Calu3 (cell line): ENCODE measurements at regions not wholly inside any gene's neighbourhood (a gene's known extent, or its start where the extent isn't known, plus 50 kb on each side); places are given as distances from the start of the nearest gene placed in this dataset.

ENCODE experiments used
- BruUV-seq: library from RNA; stranded (reverse); fragments of 400-500 nt; replicated peaks from 2 replicates; lab custom pipeline; 2021; lab: Mats Ljungman, UMichigan
- CTCF ChIA-PET: fragments of 300-600 bp; sonication (Branson Sonifier 250); formaldehyde crosslinking; loops from one replicate; lab custom pipeline; 2022; ENCODE audit warnings: antibody characterized with exemption; lab: Charles Lee
- DNase-seq: peaks from one replicate; pipeline ENCODE4 v3.0.0; 2022
- H3K27ac Mint-ChIP-seq: one replicate; pipeline ENCODE4 v1.8.0; 2022; ENCODE audit warnings: mixed read lengths; ENCODE audit not compliant: unreplicated experiment
- H3K27me3 Mint-ChIP-seq: one replicate; pipeline ENCODE4 v1.8.0; 2022; ENCODE audit warnings: mixed read lengths; ENCODE audit not compliant: unreplicated experiment
- H3K36me3 Mint-ChIP-seq: one replicate; pipeline ENCODE4 v1.8.0; 2022; ENCODE audit warnings: mild to moderate bottlenecking, moderate library complexity, mixed read lengths; ENCODE audit not compliant: insufficient read depth, unreplicated experiment
- H3K4me1 Mint-ChIP-seq: one replicate; pipeline ENCODE4 v1.8.0; 2022; ENCODE audit warnings: mild to moderate bottlenecking, low read depth, mixed read lengths; ENCODE audit not compliant: unreplicated experiment
- H3K4me3 Mint-ChIP-seq: one replicate; pipeline ENCODE4 v1.8.0; 2022; ENCODE audit warnings: mild to moderate bottlenecking, low read depth, moderate library complexity, mixed read lengths; ENCODE audit not compliant: unreplicated experiment
- H3K9me3 Mint-ChIP-seq: one replicate; pipeline ENCODE4 v1.8.0; 2022; ENCODE audit warnings: low read depth, mixed read lengths; ENCODE audit not compliant: unreplicated experiment
- intact Hi-C: fragments of 100-400 bp; cut with micrococcal nuclease; formaldehyde crosslinking; loops from one replicate; pipeline ENCODE4 v1.10.0; 2022; ENCODE audit not compliant: unreplicated experiment
- TF ChIP-seq, protein P1 (sequence below): fragments of 200-600 bp; IDR thresholded peaks from one replicate; pipeline ENCODE4 v1.8.0; 2022; ENCODE audit warnings: antibody characterized with exemption; ENCODE audit not compliant: unreplicated experiment

DNA sequence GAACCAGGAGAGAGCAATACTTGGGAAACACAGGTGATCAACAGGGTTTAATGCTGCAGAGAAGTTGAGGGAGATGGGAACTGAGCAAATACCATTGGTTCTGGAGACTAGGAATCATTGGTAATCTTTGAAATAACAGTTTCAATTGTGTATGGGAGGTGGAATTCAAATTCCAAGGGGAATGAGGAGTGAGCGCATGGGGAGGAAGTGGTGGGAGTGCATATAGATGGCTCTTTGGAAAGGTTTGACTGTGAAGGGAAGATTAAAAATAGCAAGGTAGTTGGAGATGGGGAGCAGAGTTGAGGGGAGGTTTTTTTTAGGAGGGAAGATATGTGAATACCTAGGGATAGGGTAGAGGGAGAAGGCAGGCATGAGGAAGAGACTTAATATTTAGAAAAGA is 51.1 kb upstream of the ROPN1 start:
- DNase-seq: no peak
- no peaks in the 10 kb centered on the region for H3K36me3 Mint-ChIP-seq
- H3K4me1 Mint-ChIP-seq: no peaks in the 10 kb centered on the region
- TF ChIP-seq, protein P1, sequence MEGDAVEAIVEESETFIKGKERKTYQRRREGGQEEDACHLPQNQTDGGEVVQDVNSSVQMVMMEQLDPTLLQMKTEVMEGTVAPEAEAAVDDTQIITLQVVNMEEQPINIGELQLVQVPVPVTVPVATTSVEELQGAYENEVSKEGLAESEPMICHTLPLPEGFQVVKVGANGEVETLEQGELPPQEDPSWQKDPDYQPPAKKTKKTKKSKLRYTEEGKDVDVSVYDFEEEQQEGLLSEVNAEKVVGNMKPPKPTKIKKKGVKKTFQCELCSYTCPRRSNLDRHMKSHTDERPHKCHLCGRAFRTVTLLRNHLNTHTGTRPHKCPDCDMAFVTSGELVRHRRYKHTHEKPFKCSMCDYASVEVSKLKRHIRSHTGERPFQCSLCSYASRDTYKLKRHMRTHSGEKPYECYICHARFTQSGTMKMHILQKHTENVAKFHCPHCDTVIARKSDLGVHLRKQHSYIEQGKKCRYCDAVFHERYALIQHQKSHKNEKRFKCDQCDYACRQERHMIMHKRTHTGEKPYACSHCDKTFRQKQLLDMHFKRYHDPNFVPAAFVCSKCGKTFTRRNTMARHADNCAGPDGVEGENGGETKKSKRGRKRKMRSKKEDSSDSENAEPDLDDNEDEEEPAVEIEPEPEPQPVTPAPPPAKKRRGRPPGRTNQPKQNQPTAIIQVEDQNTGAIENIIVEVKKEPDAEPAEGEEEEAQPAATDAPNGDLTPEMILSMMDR: no peak
- no peak overlapping the region for H3K4me3 Mint-ChIP-seq
- H3K27me3 Mint-ChIP-seq: no peaks in the 10 kb centered on the region
- no peak overlapping the region for H3K27ac Mint-ChIP-seq
- H3K9me3 Mint-ChIP-seq: no peaks in the 10 kb centered on the region
- CTCF ChIA-PET: interaction anchor here (0.6 kb wide), 1 partner anchor 1270 kb away, joined by 3 read pairs; no protein-coding TSS in a partner anchor
- no TSS peak for BruUV-seq
- intact Hi-C loops: no loop called here

DNA sequence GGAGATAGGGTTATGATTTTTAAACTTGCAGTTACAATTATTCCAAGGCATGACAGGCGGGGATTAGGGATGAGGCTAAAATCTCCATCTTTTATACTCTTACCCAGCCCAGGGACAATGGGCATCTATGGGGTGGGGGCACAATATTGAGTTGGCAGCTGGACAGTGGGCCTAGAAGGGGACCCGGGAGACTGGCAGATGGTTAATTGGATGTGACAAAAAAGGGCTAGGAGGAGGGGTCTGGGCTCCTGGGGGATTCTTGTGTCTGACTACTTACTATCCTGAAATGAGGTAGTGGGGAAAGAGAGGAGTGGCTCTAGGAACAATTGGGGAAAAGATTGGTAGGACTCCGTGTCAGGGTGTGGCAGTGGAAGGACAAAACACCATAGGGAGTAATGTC is 53.0 kb upstream of the ROPN1 start:
- DNase-seq: no peak
- Mint-ChIP-seq H3K9me3 (no peaks in the 10 kb centered on the region), H3K4me1 (no peaks in the 10 kb centered on the region), H3K4me3 (no peak overlapping the region), H3K36me3 (no peaks in the 10 kb centered on the region), H3K27ac (no peak overlapping the region), H3K27me3 (peaks cover 11% of the 10 kb centered on the region)
- CTCF ChIA-PET: no interaction called here
- no TSS peak for BruUV-seq
- TF ChIP-seq, protein P1: no peak
- intact Hi-C loops: no loop called here

DNA sequence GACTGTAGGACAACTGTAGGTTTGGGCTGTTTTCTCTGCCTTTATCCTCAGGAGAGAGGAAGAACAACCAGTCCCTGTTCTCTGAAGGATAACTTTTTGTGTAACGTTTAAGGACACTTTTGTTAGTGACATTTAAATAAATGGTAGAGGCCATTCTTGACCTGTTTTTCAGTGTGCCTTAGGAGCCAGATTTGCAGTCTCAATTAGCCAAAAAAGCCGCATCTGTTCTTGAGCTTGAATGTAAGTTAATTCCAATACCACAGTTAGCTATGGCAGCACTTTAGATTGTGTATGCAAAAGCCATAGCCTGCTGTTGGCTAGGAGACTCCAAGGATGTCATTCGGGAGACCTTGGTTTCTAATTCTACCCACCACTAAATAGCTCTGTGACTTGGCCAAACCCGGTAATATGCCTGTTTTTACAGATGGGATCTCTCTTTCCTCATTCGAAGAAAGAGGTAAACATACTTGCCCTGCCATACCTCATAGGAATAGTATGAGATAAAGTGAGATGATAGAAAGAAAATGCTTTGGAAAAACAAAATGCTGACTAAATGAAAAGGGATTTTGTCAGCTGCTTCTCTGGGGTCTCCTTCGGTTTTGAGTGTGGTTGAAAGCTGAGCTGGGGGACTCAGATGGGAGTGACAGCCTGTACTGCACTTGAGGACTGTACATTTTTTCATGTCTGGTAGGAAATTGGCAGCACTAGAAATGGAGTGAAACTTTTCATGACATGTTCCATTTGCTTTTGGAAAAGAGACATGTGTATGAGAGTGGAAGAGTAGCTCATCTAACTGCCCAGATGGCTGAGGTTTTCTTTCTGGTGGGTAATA is 57.3 kb upstream of the ROPN1 start:
- Mint-ChIP-seq H3K36me3 (no peaks in the 10 kb centered on the region), H3K9me3 (no peaks in the 10 kb centered on the region), H3K27ac (no peak overlapping the region), H3K4me3 (no peak overlapping the region), H3K27me3 (peaks cover 47% of the 10 kb centered on the region), H3K4me1 (no peaks in the 10 kb centered on the region)
- TF ChIP-seq, protein P1: no peak
- intact Hi-C loops: no loop called here
- CTCF ChIA-PET: interaction anchor here (1.1 to 1.2 kb wide), 2 partner anchors 16 to 297 kb away, joined by 3 read pairs; partner anchors contain the start of gene KALRN
- BruUV-seq: no TSS peak
- no peak for DNase-seq

DNA sequence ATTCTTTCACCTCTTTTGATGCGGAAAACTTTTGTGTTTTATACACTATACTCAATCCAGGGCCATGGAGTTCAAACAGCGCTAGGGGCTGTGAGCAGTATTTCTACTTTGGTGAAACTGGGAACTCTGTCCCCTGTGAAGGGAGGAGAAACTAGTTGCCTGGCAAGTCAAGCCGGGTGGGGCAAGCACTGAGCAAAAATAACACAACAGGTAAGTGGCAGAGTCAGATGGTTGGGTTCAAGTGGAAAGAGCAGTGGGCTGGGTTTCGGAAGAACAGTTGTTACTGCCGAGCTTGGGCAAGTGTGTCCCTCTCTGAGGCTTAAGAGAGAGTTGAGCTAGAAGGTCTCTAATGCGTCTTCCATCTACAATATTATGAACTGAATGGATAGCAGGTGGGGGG is 59.7 kb upstream of the ROPN1 start:
- Mint-ChIP-seq H3K4me3 (no peak overlapping the region), H3K27ac (no peak overlapping the region), H3K27me3 (peaks cover 66% of the 10 kb centered on the region), H3K4me1 (no peaks in the 10 kb centered on the region), H3K9me3 (no peaks in the 10 kb centered on the region), H3K36me3 (no peaks in the 10 kb centered on the region)
- no peak for DNase-seq
- TF ChIP-seq, protein P1: no peak
- no TSS peak for BruUV-seq
- CTCF ChIA-PET: interaction anchor here (0.5 kb wide), 1 partner anchor 16 kb away, joined by 3 read pairs; no protein-coding TSS in a partner anchor
- intact Hi-C loops: no loop called here
